ENCODE measurements at regions not wholly inside any gene's neighbourhood (a gene's known extent, or its start where the extent isn't known, plus 50 kb on each side); places are given as distances from the start of the nearest gene placed in this dataset.

GRCh38 chr14:89469210-89470198 lies 52.5 kb upstream of the FOXN3 start:
- TF ChIP-seq CTCF (IDR thresholded peaks at IDR 0.05; ENCODE audit: low read depth, low read length) (no peak), EZH2phosphoT487 (IDR thresholded peaks at IDR 0.05; ENCODE audit: low read depth) (no peak)

Measured in OCI-LY3 (cell line).